GM18951 (cell line): ENCODE measurements at regions not wholly inside any gene's neighbourhood (a gene's known extent, or its start where the extent isn't known, plus 50 kb on each side); places are given as distances from the start of the nearest gene placed in this dataset.

Source experiments
- POLR2A ChIP-seq: IDR thresholded peaks from 4 replicates; pipeline ENCODE4 v1.6.1; 2011; ENCODE audit warnings: mild to moderate bottlenecking; ENCODE audit not compliant: insufficient read length, insufficient read depth; ENCODE audit errors: extremely low read depth
- in situ Hi-C: fragments of 300-500 bp; cut with MboI; formaldehyde crosslinking; loops from one replicate; pipeline ENCODE4 v1.12.0; 2022; ENCODE audit warnings: low sequenced_read_pairs, mixed read lengths, inconsistent platforms; ENCODE audit not compliant: unreplicated experiment

DNA sequence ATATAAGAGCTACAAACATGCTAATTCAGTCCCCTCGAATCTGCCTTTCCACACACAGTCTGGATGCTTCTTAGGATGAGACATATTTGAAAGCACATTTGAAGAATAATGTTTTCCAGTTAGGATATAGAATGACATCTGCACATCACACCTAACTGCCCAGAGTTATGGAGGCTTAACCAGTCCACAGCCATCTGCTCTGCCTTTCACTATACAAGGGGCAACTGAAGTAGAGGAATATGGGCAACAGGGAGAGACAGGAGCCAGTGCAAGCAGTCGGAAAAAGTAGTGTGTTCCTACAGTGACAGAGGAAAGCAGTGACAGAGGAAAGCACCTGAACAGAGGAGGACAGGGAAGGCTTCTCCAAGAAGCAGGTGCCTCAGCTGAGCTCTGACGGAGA lies 79.0 kb upstream of the CLDN18 start:
- TF ChIP-seq POLR2A, result no peak
- in situ Hi-C loops, result no loop called here

DNA sequence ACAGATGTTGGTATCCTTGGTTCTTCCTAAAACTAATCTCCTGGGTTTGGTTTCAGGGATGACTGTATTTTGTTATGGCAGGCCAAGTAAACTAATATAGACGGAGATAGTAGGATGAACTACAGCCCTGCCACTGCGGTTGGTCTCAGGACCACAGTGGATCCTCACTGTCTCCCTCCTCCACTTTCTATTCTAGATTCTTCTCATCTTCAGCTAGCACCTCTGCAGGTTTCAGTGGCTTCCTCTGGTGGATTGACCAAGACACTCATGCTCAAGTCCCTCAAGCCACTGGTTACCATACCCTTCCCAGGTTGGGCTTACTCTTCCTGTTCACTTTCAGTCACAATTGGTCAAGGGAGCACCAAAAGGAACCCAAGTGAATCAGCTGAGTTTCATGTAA lies 71.1 kb upstream of the CLDN18 start:
- no peak for TF ChIP-seq POLR2A
- in situ Hi-C loops, result no loop called here

GRCh38 chr3:137944593-137944992 lies 65.4 kb upstream of the CLDN18 start:
- TF ChIP-seq POLR2A, result no peak
- in situ Hi-C loops, result loop anchor here (10.0 kb wide), 1 partner anchor 830 kb away; no protein-coding TSS in a partner anchor

DNA sequence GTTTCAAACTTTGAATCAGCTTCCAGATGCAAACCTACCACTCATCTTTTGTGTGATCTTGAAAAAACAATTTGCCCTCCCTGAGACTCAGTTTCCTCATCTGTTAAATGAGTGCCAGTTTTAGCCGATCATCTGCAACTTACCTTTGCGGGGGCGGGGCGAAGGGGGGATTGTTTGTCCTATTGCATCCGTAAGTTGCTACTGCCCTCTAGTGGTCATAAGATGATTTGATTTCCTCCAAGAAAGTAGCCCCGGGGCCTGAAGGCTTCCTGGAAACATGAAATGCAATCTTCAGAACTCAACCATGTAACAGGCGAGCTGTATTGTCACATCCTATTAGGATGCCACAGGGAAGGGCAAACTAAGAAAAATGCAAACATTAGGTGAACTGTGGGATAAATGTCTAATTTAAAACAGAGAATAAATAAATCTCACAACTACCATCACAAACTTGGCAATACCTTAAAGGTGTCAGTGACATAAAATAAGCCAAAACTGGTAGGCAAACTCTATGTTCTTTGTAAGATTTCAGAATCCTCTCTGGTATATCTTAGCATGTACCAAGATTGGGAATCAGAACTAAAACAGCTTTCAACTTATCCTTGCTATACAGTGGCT lies 63.5 kb upstream of the CLDN18 start:
- no peak for TF ChIP-seq POLR2A
- in situ Hi-C loops, result loop anchor here (10.0 kb wide), 1 partner anchor 832 kb away; no protein-coding TSS in a partner anchor

DNA sequence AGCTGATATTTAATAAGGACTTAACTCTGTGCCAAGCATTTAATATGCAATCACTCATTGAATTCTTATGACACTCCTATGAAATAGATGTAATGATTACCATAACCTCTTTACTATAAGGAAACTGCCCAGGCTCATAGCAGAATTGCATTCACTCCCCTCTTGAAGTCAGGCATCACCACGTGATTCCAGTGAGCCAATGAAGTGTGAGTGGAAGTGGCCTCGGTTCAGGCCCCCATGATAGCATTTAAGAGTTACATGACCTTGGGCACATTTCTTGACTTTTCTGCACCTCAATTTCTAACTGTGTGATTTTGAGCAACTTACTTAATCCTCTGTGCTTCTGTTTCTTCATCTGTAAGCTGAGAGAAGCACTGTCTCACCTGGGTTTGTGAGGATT lies 62.8 kb upstream of the CLDN18 start:
- no peak for TF ChIP-seq POLR2A
- in situ Hi-C loops, result loop anchor here (10.0 kb wide), 1 partner anchor 832 kb away; no protein-coding TSS in a partner anchor

DNA sequence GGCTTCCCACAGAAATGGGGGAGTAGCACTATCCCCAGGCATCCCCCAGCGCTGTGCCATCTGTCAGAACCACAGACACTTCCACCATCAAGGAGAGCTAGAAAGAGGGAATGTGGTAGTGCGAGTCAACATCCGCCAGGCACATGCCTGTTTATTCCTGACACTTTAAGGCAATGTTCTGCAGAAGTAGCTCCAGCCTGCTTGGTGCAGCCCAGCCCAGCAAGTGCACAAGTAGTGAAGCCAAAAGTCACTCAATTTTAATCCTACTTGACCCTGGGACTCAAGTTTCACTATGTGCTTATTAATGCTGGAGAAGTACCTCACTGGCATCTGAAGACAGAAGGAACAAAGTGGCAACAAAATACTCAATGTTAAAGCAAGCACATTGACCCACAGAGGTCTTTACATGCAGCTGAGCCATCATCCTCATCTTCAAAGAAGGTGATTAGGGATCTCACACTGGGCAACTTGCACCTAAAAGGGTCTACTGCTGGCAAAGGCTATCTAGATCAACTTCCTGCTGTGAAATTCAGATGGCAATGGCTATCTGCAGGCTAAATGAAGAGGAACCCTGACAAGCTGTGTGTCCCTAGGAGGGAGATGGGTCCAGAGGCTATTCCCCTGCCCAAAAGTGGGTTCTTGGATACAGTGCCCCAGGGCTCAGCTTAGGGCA lies 61.4 kb upstream of the CLDN18 start:
- TF ChIP-seq POLR2A, result no peak
- in situ Hi-C loops, result loop anchor here (10.0 kb wide), 1 partner anchor 834 kb away; no protein-coding TSS in a partner anchor

- TF ChIP-seq POLR2A, result no peak
- in situ Hi-C loops, result no loop called here
These were observed 51.3 kb upstream of the CLDN18 start for GRCh38 chr3:137958636-137959035.
